HG03175 (cell line): ENCODE measurements at regions not wholly inside any gene's neighbourhood (a gene's known extent, or its start where the extent isn't known, plus 50 kb on each side); places are given as distances from the start of the nearest gene placed in this dataset.
A peak's percentile ranks its signal among the peaks of the same experiment; 100 is the strongest.

Experiments
- ATAC-seq: cut with Tn5 transposase; IDR thresholded peaks from one replicate; pipeline ENCODE4 v1.9.1; 2021; ENCODE audit warnings: mild to moderate bottlenecking, moderate library complexity; ENCODE audit not compliant: unreplicated experiment

DNA sequence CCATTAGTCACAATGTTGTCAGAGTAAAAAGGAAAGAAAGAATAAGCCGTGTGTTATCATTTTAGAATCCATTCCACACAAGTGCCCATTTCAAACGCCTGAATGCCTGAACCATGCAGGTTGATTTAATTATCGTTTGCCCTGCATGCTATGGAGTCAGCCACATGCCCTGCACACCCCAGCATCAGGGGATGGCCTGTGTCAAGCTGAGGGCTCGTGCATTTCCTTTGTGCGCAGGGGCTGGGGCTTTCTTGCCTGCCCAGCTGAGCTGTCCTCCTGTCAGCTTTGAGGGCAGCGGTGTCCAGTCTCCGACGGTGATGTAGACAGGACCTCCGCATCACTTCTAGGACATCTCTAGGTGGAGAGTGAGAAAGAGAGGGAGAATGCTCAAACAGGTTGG is 200.4 kb downstream of the TSN start:
- no peak for ATAC-seq

GRCh38 chr2:121960251-121960650 is 204.8 kb downstream of the TSN start:
- no peak for ATAC-seq

- no peak for ATAC-seq
Observed at GRCh38 chr2:121961761-121962160, 206.3 kb downstream of the TSN start.

DNA sequence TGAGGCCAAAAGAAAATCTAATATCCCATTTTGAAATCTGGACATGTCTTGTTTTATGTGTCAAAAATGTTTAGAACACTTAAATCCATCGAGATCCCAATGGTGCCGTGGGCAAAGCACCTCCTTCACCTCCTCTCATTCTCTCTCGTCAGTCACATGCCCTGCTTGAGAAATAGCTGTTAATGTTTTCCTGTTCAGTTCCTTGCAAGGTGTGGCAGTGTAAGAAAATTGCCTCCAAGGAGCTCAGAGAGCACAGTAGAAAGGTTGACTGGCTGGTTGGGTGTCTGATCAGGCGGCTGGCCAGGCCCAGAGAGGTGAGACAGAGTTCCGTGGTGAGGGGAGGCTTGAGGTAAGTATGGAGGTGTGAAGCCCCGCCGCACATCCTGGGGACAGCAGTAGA is 210.2 kb downstream of the TSN start:
- ATAC-seq, result no peak

DNA sequence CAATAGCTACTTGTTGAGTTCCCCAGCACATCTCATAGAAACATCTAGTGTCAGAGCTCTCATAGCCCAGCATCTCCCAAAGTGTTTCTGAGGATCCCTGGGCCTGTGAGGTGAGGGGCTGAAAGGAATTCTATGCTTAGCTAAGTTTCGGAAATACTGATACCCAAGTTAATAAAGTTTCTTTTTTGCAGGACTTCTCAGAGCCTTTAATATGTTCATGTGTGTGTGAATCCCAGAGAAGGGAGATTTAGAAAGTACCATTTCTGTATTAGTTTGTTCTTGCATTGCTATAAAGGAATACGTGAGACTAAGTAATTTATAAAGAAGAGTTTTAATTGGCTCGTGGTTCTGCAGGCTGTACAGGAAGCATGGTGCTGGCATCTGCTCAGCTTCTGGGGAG is 211.2 kb downstream of the TSN start:
- no peak for ATAC-seq

GRCh38 chr2:121969166-121969565 is 213.7 kb downstream of the TSN start:
- no peak for ATAC-seq

- no peak for ATAC-seq
Observed at GRCh38 chr2:121969766-121970639, 214.6 kb downstream of the TSN start.

DNA sequence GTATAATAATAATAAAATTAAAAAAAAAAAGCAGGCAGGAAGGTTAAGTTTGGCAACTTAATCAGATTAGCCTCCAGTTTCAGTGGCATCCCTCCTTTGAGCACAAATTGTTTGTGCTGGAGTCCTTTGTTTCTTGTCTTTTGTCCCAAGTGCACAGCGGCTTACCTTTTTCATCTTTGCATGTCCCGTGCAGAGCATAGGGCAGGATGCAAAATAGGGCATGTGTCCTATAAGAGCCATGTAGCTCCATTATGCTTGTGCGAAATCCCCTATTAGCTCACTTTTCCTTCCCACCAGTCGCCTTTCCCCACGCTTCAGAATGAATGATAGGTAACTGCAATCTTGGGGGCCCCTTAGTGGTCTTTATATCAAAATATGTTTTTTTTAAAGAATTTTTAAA is 216.8 kb downstream of the TSN start:
- no peak for ATAC-seq

GRCh38 chr2:121974897-121975661 is 219.6 kb downstream of the TSN start:
- peak; percentile 95 for ATAC-seq

GRCh38 chr2:121976926-121977325 is 221.5 kb downstream of the TSN start:
- no peak for ATAC-seq

- ATAC-seq, result no peak
Observed at GRCh38 chr2:121977326-121977725, 221.9 kb downstream of the TSN start.

DNA sequence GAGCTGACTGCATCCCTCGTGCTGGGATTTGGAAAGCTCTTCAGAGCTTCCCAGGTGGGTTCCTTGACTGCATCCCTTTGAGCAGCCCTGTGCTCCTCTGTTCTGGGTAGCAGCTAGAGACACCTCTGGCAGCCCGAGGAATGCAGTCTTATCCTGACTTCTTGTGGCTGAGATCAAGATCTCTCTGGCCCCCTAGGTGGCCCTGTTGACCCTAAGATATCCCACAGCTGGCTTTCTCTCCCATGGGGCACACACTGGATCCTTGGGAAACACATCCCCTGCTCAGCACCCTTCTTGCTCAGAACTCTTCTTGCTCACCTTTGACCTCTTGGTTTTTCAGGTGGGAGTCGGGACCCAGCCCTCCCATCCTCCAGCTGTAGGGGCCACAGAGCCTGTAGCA is 237.2 kb downstream of the TSN start:
- ATAC-seq, result no peak

GRCh38 chr2:121993682-121994081 is 238.2 kb downstream of the TSN start:
- no peak for ATAC-seq

GRCh38 chr2:121994238-121995206 is 239.1 kb downstream of the TSN start:
- no peak for ATAC-seq

DNA sequence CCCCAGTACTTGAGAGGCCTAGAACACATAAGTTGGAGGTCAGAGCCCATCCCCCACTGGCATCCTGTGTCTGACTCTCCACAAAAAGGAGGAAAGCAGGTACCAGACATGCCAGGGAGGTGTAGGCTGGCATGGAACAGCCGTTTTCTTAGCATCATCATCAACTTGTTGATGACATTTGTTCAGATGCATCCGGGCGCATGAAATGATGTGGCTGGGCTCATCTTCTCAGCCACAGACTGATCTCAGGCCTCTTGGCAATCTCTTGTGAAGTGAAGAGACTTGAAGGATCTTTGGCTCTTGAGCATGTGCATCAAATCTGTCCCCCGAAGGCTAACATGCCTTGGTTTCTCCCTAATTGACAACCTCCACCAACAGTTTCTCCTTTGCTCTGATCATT is 243.3 kb downstream of the TSN start:
- no peak for ATAC-seq

- no peak for ATAC-seq
Observed at GRCh38 chr2:121999264-121999663, 243.8 kb downstream of the TSN start.

DNA sequence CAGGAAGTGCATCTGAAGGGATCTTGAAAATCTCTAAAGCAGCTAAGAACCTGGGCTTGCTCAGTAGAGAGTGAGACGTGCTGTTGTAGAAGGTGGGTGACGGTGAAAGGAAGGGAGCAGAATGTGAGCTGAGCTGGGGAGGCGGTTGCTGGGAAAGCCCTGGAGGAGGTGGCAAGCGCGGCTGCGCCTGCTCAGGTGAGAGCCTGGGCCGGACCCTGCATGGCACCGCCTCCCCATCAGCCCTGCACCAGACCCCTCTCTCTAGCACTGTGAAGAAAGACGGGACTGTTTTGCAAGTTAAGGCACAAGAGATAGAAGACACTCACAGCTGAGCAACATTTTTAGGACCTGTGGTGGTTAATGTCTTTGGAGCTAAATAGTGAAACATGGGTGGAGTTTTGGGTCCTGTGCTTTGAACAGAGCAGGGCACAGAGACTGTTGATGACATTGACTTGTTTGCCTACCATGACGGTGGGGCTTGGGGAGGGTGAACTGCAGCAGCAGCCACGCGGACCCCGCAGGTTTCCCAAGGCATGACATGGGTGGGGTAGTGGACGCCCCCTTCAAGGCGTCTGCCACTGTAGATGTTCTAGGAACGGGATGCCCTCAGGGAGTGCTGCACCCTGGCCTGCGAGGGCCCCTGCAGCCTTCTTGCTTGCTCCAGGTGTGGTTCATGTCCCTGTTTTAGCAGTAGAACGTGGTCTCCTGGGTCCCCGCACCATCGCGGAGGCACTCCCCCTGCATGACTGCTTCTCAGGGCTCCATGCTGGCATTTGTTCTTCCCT is 245.3 kb downstream of the TSN start:
- no peak for ATAC-seq

DNA sequence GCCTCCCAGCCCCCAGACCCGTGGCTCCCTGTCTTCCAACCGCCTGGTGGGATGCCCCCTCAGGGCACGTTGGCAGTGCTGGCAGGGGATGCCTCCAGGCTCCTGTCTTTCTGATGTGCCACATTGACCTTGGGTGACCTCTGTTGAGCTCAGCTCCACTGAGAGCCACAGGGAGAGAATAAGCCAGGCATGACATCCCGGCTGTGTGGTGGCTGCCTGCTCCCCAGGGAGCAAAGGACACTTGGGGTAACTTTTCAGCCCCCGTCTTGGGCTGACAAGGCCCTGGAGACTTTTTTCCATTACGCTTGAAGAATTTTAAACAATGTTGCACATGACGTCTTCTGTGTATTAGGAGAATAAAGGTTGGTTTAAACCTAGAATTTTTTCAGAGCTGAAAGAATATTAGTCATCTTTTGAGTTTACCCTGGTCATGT is 246.0 kb downstream of the TSN start:
- ATAC-seq, result no peak

GRCh38 chr2:122003196-122003940 is 247.9 kb downstream of the TSN start:
- no peak for ATAC-seq

GRCh38 chr2:122007126-122007525 is 251.7 kb downstream of the TSN start:
- no peak for ATAC-seq
